ENCODE measurements at regions not wholly inside any gene's neighbourhood (a gene's known extent, or its start where the extent isn't known, plus 50 kb on each side); places are given as distances from the start of the nearest gene placed in this dataset.

DNA sequence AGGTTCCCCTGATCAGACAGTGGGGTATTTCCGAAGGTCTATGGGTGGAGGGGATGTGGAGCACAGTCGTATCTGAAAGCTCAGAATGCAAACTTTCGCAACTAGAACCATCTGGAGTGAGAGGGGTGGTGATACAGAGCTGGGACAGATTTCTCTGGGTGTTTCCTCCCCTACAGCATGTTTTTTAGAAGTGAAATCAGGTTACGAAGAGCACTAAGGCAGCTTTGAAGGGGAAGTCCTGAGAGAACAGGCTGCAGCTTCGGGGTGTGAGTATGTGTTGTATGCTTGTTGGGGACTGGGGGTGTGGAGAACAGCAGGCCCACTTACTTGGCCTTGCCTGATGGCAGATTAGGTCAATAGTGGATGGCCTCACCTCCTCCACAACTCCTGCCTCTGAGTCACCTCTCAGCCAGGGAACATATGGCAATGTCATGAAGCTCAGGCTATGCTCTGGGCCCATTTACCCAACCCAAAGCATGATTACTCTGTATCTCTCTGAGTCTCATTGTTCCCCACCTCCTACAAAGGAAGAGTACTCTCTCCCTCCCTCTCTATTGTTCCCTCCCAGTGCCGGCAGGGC, 107.2 kb upstream of the RASGRP1 start:
- no peaks in the 10 kb centered on the region for H3K36me3 ChIP-seq (ENCODE audit: insufficient read depth)
- 86% methylated on average over 6 of the region's 6 CpGs for WGBS
- H3K4me3 ChIP-seq (ENCODE audit: low read depth, low read length): no peak overlapping the region
- H3K27ac ChIP-seq (ENCODE audit: low read depth): peak overlapping the region; percentile 11
- no peak for DNase-seq (ENCODE audit: extremely low spot score)
- no peaks in the 10 kb centered on the region for H3K4me1 ChIP-seq (ENCODE audit: insufficient read depth)

DNA sequence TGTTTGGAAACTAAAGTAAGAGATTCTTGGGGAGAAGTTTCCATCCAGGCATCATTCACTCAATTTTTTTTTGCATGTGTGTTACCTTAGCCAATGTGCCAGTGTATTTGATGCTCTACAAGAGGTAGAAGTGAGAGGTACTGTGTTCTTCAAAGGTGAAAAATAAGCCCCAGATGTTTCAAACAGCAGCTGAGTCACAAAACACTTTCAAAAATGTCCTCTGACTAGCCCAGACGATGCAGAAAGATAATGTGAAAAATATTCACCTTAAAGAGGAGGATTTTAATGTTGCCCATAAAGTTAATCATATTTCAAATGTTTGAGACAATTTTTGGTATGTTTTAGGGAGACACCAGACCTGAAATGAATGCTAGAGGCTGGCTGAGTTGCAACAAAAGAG, 107.7 kb upstream of the RASGRP1 start:
- no peaks in the 10 kb centered on the region for H3K4me1 ChIP-seq (ENCODE audit: insufficient read depth)
- no peaks in the 10 kb centered on the region for H3K36me3 ChIP-seq (ENCODE audit: insufficient read depth)
- no peak overlapping the region for H3K27ac ChIP-seq (ENCODE audit: low read depth)
- no peak overlapping the region for H3K4me3 ChIP-seq (ENCODE audit: low read depth, low read length)
- WGBS: 76% methylated on average over 1 of the region's 1 CpG
- no peak for DNase-seq (ENCODE audit: extremely low spot score)

DNA sequence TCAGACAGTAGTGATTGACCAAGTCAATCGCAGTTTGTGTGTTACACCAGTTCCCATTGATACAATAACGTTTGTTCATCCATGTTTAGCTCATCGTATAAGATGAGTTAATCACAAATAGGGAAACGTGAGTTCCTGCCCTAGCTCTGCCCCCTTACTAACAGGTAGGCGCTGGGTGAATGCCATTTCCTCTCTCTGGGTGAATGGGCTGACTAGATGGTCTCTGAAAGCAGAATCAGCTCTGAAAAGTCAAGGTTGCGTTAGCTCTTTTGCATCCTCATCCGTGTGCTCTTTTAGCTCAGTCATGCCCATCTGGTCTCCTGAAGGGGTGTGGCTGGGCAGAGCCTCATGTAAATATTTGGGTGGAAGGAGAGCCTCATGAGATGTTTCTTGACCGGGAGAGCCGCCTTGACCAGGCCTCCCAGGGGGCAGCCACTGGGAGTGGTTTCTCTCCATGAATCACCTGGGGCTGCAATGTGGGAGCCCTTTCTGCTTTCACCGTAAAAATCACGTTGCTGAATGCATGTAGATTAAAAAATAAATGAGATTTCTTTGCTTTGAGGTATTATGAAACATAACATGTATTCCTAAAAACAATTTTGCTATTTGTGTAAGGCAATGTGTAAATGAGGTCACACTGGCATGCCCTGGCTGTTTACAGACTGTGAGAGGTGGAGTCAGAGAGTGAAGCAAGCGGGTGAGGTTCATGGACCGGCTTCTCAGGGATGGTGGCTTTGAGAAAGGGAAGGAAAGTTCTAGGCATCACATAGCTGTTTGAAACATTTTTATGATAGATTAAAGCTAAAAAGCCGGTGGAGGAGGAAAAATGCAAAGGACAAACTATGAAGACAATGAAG, 108.4 kb upstream of the RASGRP1 start:
- DNase-seq (ENCODE audit: extremely low spot score): no peak
- H3K4me1 ChIP-seq (ENCODE audit: insufficient read depth): no peaks in the 10 kb centered on the region
- H3K27ac ChIP-seq (ENCODE audit: low read depth): no peak overlapping the region
- WGBS: 76% methylated on average over 14 of the region's 14 CpGs
- H3K36me3 ChIP-seq (ENCODE audit: insufficient read depth): no peaks in the 10 kb centered on the region
- H3K4me3 ChIP-seq (ENCODE audit: low read depth, low read length): no peak overlapping the region

DNA sequence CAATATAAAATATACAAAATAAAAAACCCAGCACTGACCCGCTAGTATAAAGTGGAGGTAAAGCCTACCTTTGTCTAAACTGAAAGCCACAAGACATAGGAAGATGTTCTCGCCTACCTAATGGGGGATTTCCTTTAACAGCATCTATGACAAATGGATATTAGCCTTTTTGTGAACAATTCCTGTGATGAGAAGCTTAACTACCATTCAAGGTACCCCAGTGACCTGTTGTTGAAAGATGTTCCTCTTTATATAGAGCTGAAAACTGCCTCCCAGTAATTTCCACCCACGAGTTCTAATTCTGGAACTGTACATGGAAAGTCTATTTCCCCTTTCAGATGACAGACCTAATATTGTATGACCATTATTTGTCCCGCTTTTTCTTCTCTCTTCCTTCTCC, 109.8 kb upstream of the RASGRP1 start:
- H3K36me3 ChIP-seq (ENCODE audit: insufficient read depth): no peaks in the 10 kb centered on the region
- DNase-seq (ENCODE audit: extremely low spot score): no peak
- 89% methylated on average over 4 of the region's 4 CpGs for WGBS
- H3K4me3 ChIP-seq (ENCODE audit: low read depth, low read length): no peak overlapping the region
- H3K27ac ChIP-seq (ENCODE audit: low read depth): no peak overlapping the region
- H3K4me1 ChIP-seq (ENCODE audit: insufficient read depth): no peaks in the 10 kb centered on the region

DNA sequence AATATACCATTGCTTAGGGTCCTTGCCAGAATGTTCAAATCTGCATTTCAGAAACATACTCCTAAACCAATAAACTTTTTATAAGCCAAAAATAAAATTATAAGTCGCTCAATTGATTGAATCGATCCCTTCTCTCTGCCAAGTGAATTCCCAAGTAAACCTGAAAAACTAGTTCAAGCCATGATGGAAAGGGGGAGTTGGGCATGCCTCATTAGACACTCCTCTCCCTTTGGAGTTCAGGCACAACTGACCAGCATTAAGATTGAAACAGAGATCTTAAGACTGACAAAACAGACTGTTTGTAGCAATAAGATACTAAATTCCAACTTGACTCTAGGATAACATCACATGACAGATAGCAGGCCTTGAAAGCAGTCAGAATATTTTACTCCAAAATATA, 113.7 kb upstream of the RASGRP1 start:
- WGBS: 95% methylated on average over 2 of the region's 2 CpGs
- DNase-seq (ENCODE audit: extremely low spot score): no peak

DNA sequence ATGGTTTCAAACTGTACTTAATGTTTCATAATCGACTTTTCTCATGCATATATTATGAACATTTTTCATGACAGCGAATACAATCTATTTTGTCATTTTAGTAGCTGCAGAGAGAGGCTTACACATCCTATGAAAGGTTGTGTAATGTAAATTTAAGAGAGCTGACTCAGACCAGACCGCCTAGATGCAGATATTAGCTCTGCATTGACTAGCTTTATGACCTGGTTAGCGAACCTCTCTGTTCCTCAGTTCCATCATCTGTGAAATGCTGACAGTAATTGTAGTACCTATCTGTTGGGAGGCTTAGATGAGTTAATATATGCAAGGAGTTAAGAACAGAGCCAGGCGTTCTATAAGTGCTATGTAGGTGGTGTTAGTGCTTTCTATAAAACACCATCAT, 116.2 kb upstream of the RASGRP1 start:
- Histone ChIP-seq H3K27ac (ENCODE audit: low read depth) (no peak overlapping the region), H3K4me1 (ENCODE audit: insufficient read depth) (no peaks in the 10 kb centered on the region), H3K36me3 (ENCODE audit: insufficient read depth) (no peaks in the 10 kb centered on the region), H3K4me3 (ENCODE audit: low read depth, low read length) (no peak overlapping the region)
- DNase-seq (ENCODE audit: extremely low spot score): no peak
- WGBS: 87% methylated on average over 5 of the region's 5 CpGs

More for the DNA sequence above, 113.7 kb upstream of the RASGRP1 start:
- Histone ChIP-seq H3K4me3 (ENCODE audit: low read depth, low read length) (no peak overlapping the region), H3K27ac (ENCODE audit: low read depth) (no peak overlapping the region), H3K36me3 (ENCODE audit: insufficient read depth) (no peaks in the 10 kb centered on the region), H3K4me1 (ENCODE audit: insufficient read depth) (no peaks in the 10 kb centered on the region)

DNA sequence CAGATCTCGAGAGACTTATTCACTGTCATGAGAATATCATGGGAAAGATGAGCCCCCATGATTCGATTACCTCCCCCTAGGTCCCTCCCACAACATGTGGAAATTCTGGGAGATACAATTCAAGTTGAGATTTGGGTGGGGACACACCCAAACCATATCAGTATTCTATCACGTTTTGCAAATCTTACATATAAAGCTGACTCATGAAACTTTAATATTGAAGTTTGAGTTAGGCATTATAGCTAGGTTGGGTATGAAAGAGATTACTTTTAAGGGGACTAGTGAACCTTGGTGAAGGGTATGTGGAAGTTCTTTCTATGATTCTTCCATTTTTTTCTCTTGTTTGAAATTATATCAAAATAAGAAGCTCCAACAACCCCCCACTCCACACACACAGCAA, 117.7 kb upstream of the RASGRP1 start:
- no peak for DNase-seq (ENCODE audit: extremely low spot score)
- WGBS: 72% methylated on average over 3 of the region's 3 CpGs
- H3K36me3 ChIP-seq (ENCODE audit: insufficient read depth): no peaks in the 10 kb centered on the region
- H3K4me1 ChIP-seq (ENCODE audit: insufficient read depth): no peaks in the 10 kb centered on the region
- no peak overlapping the region for H3K4me3 ChIP-seq (ENCODE audit: low read depth, low read length)
- no peak overlapping the region for H3K27ac ChIP-seq (ENCODE audit: low read depth)

DNA sequence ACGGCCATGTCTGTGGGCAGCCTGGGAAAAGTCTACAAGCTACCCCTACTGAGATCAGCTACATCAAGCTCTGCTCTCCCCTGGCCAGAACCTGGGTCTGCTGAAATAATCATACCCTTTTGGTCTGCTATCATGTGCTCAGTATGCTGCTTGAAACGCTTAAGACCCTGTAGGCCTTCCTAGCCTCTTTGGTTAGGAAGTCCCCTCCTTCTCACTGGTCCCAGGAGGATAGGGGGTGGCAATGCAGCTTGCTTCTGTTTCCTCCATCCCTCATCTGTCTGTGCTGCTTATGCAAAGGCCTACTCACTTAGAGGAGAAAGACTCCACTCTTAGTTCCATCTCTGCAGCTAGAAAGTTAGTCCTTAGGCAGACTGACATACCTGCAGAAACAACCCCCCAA, 118.2 kb upstream of the RASGRP1 start:
- DNase-seq (ENCODE audit: extremely low spot score): no peak
- Histone ChIP-seq H3K4me1 (ENCODE audit: insufficient read depth) (no peaks in the 10 kb centered on the region), H3K27ac (ENCODE audit: low read depth) (no peak overlapping the region), H3K4me3 (ENCODE audit: low read depth, low read length) (no peak overlapping the region), H3K36me3 (ENCODE audit: insufficient read depth) (no peaks in the 10 kb centered on the region)
- WGBS: 73% methylated on average over 2 of the region's 2 CpGs

DNA sequence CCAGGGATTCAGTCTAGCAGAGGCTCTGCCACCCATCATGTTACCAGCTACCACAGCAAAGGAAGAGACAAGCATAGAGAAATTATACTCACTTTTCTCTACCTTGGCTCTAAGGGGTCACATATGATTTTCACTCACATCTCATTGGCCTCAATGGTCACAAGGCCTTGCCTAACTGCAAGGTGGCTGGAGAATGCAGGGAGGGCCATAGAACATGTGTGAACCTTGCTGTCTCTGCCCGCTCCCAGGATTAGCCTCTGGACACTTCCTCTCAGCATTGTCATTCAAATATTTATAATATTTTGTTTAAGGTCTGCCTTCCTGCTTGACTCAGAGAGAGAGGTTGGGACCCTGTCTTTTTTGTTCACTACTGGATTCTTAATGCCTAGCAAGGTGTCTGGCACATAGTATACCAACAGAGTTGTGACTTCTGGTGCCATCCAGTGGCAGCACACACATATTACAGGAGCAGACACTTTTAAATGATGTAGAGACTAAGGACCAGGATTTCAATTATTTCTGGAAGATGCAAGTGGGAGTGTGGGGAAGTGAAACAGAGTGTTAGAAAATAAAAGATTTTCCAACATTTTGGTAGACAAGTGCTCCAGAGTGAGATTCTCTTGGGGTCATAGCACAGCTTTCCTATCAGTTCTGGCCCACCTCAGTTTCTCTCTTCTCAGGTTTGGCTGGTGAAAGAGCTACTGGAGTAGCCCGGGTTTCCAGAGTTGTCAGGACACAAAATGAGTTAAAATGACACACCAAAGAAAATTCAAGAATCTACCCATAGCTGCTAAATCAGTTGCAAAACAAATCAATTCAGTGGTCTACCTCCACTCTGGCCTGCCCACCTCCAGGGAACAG, 119.0 kb upstream of the RASGRP1 start:
- no peak for DNase-seq (ENCODE audit: extremely low spot score)
- WGBS: 84% methylated on average over 2 of the region's 2 CpGs
- H3K4me3 ChIP-seq (ENCODE audit: low read depth, low read length): no peak overlapping the region

DNA sequence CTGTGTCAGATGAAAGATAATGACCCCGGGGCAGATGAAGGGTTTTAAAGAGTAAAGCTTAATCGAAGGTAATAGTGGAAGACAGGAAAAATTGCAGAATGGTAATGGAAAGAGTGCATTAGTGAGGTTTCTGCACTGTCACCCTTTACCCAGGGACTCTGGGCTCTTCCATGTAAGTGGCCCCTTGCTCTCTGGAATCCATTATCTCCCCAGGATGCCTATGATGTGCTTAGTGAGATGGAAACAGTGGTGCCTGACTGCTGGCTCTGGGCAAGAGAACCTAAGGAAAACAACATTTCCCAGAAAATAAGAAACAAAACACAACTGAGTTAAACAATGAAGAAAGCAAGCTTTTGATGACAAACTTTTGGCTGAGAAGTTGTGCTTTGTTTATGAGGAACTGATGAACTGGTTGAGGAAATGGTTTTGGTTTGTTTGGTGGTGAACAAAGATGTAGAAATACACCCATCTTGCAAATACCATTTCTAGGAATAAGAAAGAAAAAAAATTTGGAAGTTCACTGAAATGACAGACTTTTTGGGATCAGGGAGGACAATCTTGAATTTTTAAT, 119.9 kb upstream of the RASGRP1 start:
- no peak overlapping the region for H3K4me3 ChIP-seq (ENCODE audit: low read depth, low read length)
- WGBS: 49% methylated on average over 2 of the region's 2 CpGs
- DNase-seq (ENCODE audit: extremely low spot score): no peak
- H3K36me3 ChIP-seq (ENCODE audit: insufficient read depth): no peaks in the 10 kb centered on the region
- H3K4me1 ChIP-seq (ENCODE audit: insufficient read depth): no peaks in the 10 kb centered on the region
- H3K27ac ChIP-seq (ENCODE audit: low read depth): no peak overlapping the region

More for the DNA sequence above, 119.0 kb upstream of the RASGRP1 start:
- Histone ChIP-seq H3K27ac (ENCODE audit: low read depth) (no peak overlapping the region), H3K4me1 (ENCODE audit: insufficient read depth) (no peaks in the 10 kb centered on the region), H3K36me3 (ENCODE audit: insufficient read depth) (no peaks in the 10 kb centered on the region)

DNA sequence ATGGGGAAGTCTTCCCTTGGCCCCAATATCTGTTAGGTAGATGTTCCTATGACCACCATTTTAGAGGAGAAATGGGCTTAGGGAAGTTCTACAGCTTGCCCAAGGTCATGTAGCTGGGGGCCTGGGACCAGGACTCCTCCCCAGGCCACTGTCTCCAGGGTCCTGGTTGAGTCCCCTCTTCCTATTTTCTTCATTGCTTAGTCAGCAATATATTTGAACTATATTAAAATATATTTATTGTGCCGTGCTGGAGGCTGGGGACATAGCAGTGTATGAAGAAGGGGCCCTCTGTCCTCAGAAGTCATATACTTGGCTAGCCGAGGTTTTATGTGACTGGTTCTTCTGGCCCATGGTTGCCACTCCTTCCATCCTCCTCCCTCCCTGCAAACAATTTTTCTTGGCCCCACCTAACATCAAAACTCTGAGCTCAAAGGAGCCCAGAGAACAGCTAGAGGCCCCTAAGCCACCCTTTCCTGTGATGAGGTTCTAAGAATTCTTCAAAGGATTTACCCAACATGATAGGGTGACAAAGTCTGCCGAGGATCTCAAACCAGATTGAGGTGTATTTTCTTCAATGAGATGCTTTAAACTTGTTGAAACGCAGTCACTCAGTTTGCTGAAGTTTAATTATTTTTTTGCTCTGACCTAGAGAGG, 121.2 kb upstream of the RASGRP1 start:
- no peak overlapping the region for H3K27ac ChIP-seq (ENCODE audit: low read depth)
- no peak overlapping the region for H3K4me3 ChIP-seq (ENCODE audit: low read depth, low read length)
- WGBS: 88% methylated on average over 4 of the region's 4 CpGs
- no peak for DNase-seq (ENCODE audit: extremely low spot score)
- no peaks in the 10 kb centered on the region for H3K4me1 ChIP-seq (ENCODE audit: insufficient read depth)
- no peaks in the 10 kb centered on the region for H3K36me3 ChIP-seq (ENCODE audit: insufficient read depth)

DNA sequence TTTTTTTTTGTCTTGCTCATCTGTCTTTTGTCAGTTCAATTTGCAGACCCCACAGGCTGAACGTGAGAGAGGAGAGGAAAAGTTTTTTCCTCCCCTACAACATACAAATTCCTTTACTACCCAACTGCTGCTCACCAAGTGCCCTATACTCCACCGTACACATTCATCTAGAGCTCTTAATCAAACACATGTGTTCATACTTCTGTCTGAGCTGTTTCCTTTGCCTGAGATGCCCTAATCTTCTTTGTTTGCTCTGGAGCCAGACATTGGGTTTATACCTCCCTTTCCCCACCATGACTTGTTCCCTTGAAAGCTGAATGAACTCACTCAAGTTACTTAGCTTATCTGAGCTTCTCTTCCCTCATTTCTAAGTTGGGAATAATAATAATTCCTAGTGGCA, 122.7 kb upstream of the RASGRP1 start:
- WGBS: 34% methylated on average over 2 of the region's 2 CpGs
- H3K4me1 ChIP-seq (ENCODE audit: insufficient read depth): no peaks in the 10 kb centered on the region
- no peaks in the 10 kb centered on the region for H3K36me3 ChIP-seq (ENCODE audit: insufficient read depth)
- no peak overlapping the region for H3K4me3 ChIP-seq (ENCODE audit: low read depth, low read length)
- no peak overlapping the region for H3K27ac ChIP-seq (ENCODE audit: low read depth)
- no peak for DNase-seq (ENCODE audit: extremely low spot score)

DNA sequence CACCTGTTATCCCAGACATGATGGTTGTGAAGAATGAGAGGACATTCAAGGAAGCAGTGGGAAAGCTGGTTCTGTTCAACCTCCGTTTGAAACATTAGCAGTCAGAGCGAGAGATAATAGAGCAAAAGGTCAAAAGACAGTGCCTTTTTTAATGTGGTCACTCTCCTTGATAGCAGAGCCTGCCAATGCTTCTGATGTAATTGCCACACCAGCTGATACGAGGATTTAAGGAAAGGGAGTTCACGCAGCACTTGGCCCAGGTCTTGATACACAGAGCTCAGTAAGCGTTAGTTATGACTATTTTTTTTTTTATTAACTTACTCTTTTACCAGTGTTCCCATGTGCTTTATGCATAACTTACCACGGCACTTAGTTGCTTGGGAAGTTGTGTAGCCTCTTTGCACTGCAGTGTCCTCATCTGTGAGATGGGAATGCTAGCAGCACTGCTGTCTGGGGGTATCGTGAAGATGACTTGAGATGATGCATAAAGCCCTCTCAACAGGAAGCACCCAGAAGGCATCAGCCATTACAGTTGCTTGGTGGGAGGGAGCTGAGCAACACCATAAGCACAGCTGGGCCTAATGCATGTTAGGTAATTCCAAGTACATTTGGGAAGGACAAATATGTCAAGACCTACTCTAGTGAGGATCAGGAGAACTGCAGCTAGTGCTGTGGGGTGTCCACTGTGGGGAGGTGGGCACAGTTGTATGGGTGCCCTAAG, 123.3 kb upstream of the RASGRP1 start:
- 69% methylated on average over 7 of the region's 7 CpGs for WGBS

More for the DNA sequence above, 123.3 kb upstream of the RASGRP1 start:
- Histone ChIP-seq H3K36me3 (ENCODE audit: insufficient read depth) (no peaks in the 10 kb centered on the region), H3K4me3 (ENCODE audit: low read depth, low read length) (no peak overlapping the region), H3K4me1 (ENCODE audit: insufficient read depth) (no peaks in the 10 kb centered on the region), H3K27ac (ENCODE audit: low read depth) (no peak overlapping the region)
- DNase-seq (ENCODE audit: extremely low spot score): no peak

Measured in urinary bladder (tissue), 3 donors.